ENCODE measurements at regions not wholly inside any gene's neighbourhood (a gene's known extent, or its start where the extent isn't known, plus 50 kb on each side); places are given as distances from the start of the nearest gene placed in this dataset.

GRCh38 chr2:34979148-34979547, 1376.4 kb upstream of the CRIM1 start:
- TF ChIP-seq CTCF (conservative IDR thresholded peaks at IDR 0.05), result no peak
- H3K27ac ChIP-seq, result no peak overlapping the region

- H3K27ac ChIP-seq, result no peak overlapping the region
- no peak for TF ChIP-seq CTCF (conservative IDR thresholded peaks at IDR 0.05)
These were observed 1362.7 kb upstream of the FAM98A start for GRCh38 chr2:34961822-34962221.

- H3K27ac ChIP-seq, result no peak overlapping the region
- TF ChIP-seq CTCF (conservative IDR thresholded peaks at IDR 0.05), result no peak
These were observed 1355.7 kb upstream of the FAM98A start for GRCh38 chr2:34954758-34955157.

GRCh38 chr2:34950797-34951196, 1351.7 kb upstream of the FAM98A start:
- no peak for TF ChIP-seq CTCF (conservative IDR thresholded peaks at IDR 0.05)
- no peak overlapping the region for H3K27ac ChIP-seq

GRCh38 chr2:34949316-34949715, 1350.2 kb upstream of the FAM98A start:
- TF ChIP-seq CTCF (conservative IDR thresholded peaks at IDR 0.05), result no peak
- H3K27ac ChIP-seq, result no peak overlapping the region

- TF ChIP-seq CTCF (conservative IDR thresholded peaks at IDR 0.05), result no peak
- no peak overlapping the region for H3K27ac ChIP-seq
These were observed 1337.0 kb upstream of the FAM98A start for GRCh38 chr2:34936089-34936488.

- H3K27ac ChIP-seq, result no peak overlapping the region
- no peak for TF ChIP-seq CTCF (conservative IDR thresholded peaks at IDR 0.05)
These were observed 1313.0 kb upstream of the FAM98A start for GRCh38 chr2:34912084-34912483.

All from VCaP (cell line).